Stimulated activated CD4-positive, alpha-beta T cell treated with anti-CD3 and anti-CD28 coated beads, Interleukin-12 subunit alpha, Interleukin-12 subunit beta, amount 100 ng/mL, for 24 hours (primary cell): ENCODE measurements at regions not wholly inside any gene's neighbourhood (a gene's known extent, or its start where the extent isn't known, plus 50 kb on each side); places are given as distances from the start of the nearest gene placed in this dataset.
A peak's percentile ranks its signal among the peaks of the same experiment; 100 is the strongest.
"Not testable (repeated sequence)": the region's sequence is repeated elsewhere in the genome, so short reads cannot be mapped to it uniquely, and the experiment has no call there.

ENCODE experiments used
- DNase-seq, 2 experiments: peaks; one replicate each; pipeline ENCODE4 v3.0.0-alpha.2; 2020; ENCODE audit warnings: low read depth in 2 of 2

DNA sequence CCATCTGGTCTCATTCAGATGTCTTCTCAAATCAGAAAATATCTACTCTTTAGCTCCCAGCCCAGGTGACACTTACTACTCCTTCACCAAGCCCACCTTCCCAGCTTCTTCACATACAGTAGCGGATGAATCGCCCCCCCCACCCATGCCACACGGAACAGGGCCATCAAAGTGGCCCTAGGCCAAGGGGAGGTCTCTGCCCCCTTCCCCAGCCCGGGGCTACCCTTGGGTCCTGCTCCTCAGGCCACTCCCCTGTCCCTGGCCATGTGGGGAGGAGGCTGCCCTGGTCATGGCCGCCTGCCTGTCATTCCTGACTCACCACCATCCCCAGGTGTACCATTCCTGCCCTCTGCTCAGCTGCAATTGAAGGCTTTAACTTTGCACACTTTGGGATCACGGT is 142.8 kb downstream of the NECTIN1 start:
- DNase-seq, result no peak

DNA sequence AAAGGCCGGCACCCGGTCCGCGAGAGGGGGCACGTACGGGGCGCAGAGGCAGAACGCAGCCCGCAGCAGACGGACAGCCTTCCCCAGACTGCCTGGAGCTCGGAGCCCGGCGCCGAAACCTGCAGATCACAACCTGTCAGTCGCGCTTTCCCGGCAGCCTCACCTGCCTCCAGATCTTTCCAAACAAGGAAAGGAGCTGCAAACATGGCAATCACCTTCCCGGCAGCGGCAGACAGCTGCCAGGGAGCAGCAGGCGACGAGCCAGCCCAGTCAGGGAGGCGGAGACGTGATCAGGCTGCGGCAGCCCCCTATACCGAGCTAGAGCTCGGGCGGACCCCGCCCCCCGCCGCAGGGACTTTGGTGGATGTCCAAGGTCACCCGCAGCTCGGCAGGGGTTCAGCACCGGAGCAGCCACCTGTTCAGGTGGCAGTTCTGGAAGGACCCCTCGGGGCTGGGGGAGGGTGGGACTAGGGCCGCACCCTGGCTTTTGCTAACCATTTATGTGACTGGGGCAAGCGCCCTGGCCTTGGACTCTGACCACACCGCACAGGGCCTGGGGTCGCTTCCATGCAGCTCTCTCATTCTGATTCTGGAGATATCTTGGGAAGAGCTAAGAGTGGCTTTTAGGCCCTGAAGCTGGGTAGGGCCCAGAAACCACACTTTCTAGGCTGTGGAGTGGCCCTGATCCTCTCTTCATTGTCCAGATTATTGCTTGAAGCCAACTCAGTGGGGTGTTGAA is 143.8 kb downstream of the NECTIN1 start:
- no peak for DNase-seq

DNA sequence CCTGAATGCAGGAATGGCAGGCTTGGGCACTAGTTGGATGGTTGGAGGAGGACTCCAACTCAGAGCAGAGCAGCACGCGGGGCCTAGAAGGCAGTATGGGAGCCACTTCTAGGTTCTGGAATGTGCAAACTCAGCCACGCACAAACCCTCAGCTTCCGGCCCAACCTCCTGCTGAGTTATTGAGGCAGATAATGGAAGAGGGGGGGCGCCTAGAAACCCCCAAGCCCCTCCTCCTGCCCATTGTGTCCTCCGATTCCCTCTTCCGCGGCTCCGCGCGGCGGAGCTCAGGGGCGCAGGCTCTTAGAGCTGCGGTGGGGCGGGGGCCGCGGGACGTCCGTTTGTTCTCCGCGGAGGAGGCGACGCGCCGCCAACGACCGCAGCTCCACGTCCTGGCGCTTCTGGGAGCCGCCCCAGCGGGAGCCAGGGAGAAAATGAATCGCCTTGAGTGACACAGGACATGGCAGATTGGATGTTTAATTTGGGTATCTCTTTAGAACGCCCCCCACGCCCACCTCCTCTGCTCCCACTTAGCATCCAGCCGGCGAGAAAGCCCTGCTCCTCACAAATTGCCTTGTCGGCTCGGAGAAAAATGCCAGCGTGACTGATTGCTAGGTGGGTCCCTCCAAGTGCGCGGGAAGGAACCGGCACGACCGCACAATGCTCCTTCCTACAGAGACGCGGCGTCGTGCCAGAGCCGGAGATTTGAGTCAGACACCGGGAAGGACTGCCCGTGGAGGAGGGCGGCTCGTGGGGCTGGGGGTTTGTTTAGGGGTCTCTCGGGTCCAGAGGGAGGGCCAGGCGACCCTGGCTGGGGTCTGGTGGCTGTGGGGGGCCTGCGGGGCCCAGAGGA is 144.6 kb downstream of the NECTIN1 start:
- peak in 1 of 2 experiments; percentile 5 for DNase-seq

DNA sequence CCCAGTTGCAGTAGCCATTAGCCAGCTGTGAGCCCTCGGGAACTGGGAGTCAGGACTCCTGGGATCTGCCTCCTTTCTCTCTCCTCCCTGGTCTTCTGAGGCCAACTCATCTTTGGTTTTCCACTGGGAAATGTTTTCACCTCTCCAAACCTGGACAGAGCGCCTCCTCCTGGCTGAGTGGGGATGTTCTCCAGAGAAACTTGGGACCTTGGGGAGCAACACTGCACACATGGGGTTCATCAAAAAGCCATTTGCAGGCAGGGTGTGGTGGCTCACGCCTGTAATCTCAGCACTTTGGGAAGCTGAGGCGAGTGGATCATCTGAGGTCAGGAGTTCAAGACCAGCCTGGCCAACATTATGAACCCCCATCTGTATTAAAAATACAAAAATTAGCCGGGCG is 145.4 kb downstream of the NECTIN1 start:
- DNase-seq, result no peak

DNA sequence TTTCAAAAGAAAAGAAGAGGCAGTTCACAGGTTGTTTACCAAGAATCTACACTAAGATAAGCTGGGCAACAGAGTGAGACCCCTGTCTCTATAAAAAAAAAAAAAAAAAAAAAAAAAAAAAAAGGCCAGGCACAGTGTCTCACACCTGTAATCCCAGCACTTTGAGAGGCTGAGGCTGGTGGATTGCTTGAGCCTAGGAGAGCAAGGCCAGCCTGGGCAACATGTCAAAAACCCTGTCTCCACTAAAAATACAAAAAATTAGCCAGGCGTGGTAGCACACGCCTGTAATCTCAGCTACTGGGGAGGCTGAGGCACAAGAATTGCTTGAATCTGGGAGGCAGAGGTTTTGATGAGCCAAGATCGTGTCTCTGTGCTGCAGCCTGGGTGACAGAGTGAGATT is 147.6 kb downstream of the NECTIN1 start:
- not testable (repeated sequence) for DNase-seq

DNA sequence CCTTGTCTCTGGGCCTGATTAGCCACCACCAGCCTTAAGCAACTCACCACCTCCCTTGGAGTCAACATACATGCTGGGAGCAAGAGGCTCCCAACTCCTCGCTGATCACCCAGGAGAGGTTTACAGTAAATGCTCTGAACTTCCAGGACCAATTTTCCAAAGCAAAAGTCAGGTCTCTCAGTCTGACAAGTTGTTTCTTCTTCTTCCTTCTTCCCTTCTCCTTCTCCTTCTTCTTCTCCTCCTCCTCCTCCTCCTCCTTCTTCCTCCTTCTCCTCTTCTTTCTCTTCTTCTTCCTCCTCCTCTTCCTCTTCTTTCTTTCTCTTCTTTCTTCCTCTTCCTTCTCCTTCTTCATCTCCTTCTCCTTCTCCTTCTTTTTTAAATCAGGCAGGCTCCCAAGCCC is 148.2 kb downstream of the NECTIN1 start:
- no peak for DNase-seq

DNA sequence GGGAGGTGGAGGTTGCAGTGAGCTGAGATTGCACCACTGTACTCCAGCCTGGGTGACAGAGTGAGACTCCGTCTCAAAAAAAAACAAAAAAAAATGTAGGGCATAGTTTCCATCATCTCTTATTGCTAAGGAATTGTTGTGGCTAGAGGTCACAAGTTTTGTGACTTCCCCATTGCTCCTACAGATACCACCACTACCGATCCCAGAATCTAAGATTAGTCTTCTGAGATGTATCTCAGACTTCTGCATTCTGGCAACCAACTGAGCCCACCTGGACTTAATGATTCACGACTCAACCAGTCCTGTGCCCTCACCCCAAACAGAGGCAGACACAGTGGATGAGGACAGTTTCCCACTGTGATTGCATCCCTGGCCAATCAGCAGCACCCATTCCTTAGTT is 148.9 kb downstream of the NECTIN1 start:
- no peak for DNase-seq

DNA sequence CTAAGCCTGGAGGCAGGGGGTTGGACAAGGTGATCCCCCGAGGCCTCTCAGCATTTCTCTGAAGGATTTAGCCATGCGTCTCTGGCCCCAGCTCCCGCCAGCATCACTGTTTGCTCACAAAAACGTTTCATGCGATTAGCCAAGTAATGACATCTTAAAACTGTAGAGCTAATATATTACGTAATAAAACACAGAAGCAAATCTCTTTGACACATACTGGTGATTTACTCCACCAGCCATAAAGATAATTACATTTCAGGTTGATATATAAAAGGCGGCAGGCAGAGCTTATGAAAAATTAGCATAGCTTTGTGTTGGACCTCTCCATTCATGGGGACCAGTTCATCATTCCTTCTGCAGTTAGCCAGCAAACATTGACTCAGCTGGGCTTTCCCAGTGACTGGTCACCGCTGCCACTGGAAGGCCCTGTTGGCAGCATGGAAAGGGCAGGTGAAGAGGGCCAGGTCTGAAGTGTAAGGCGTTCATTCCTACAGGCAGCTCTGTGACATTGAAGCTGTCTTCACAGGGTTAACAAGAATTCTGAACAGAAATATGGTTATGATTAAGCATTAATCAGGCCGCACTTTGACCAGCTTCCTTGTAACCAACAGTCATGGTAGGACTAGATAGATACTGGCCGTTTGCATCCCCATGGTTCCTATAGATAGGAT is 150.3 kb downstream of the NECTIN1 start:
- DNase-seq, result no peak

DNA sequence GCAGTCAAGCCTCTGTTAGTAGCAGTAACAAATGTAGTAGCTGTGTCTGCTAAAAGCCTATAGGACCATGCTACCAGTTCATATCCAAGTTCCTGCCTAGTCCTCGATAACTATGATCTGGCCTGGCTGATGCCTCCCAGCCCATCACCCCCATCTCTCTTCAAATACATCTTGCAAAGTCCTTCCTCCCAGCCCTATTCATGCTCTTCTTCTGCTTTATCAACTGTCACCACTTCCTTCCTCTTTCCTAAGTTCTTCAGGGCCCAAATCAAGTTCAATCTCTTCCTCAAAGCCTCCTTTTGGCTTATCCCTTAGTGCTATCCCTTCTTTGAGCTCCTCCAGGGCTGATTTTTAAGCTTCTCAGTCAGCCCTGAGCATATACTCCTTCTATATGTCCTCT is 150.9 kb upstream of the THY1 start:
- no peak for DNase-seq

DNA sequence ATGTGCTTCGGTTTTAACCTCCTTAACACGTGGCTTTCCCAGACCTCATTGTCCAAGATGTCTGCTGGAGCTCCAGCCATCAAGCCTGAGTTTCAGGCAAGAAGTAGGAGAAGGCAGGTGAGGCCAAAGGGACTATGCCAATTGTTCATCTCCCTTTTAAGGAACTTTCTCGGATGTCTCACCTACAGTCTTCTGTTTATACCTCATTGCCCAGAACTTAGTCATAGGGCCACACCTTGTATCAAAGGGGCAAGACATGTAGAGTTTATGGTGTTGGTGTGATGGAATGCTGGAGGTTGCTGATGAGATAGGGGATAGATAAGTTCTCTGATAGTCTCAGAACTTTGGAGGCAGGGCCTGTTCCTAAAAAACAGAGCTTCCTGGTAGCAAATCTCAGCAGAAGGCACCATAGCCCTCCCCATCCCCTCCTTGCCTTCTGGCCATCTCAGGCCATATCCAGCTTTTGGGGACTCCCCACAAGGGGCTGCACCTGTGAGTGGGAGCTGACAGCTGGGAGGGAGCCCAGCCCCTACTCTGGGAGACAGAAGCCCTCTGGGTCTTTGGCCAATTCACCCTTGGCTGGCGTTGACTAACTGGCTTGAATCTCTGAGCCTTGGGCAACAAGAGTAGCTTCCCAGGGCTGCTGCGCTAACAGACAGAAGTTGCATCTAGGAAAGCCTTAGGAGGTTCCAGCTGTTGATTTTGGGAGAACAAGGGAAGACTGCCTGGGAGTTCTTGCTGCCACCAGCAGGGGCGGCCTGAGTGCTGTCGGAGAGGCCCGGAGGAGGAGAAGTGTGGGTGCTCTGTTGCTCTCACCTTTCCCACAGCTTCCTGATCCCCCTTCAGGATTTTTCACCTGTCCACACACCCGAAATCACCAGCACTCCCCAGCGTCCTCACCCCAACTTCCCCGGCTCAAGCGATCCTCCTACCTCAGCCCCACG is 149.8 kb upstream of the THY1 start:
- DNase-seq, result no peak

DNA sequence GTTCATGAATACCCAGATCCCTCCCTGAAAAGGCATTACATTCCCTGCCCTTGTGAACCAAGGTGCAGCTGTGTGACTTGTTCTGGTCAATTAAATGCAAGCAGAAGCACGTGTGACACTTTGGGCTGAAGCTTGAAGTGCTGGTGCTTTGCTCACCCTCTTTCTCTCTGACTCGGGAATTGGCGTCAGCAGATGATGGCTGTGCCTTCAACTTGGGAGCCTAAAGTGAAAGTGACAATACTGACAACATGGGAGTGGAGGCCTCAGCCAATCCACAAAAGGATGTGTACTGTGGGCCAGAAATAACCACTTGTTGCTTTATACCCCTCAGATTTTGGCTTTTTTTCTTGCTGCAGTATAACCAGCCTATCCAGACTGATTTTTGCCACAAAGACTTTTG is 148.3 kb upstream of the THY1 start:
- no peak for DNase-seq

DNA sequence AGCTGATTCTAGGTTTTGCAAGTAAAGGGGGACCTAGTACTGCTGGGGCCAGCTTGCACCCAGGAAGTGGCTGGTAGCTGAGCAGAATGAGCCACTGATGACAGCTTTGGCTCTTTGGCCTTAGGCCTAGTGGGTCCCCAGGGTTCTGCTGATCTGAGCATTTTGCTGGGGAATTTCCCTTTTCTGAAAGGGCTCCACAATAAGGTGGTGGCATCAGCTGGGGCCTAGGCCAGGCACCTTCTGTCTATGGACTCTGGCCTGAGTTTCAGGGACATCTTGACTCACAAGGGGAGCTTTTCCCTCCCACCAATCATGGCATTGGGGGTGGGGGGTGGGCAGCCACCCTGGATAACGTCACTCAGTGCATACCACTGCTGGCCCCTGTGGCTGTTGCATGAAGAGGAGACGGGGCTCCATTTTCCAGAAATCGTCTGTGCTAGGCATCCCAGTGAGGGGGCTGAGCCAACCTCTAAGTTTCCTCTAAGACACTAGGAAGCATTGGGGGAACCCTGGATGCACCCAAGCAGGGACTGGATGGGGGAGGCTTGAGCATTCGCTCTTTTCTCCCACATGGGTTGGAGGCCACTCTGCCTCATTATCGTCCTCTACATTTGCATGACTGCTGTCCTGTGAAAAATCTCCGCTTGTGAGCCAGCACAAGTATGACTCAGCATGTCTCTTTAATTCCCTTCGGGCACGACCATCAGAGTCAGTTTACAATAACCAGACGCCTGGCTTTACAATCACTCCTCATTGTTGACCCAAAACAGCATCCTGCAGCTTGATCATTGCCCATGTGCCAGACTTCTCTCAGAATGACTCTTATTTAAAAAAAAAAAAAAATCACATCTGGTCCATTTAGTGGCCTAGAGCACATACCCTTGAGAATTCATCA is 145.0 kb upstream of the THY1 start:
- no peak for DNase-seq

DNA sequence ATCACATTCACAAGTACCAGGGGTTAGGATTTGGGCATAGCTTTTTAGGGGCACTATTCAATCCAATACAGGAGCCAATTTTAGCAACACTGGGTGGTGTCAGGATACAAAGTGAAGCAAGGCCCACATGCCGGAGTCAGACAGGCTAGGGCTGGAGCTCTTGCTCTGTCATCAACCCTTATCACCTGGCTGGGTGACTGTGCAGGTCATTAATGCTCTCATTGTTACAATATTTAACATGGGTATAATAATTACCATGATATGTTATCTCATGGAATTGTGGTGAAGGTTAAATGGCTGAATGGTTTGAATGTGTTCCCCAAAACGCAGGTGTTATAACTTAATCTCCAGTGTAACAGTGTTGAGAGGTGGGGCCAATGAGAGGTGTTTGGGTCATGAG is 143.3 kb upstream of the THY1 start:
- DNase-seq, result no peak

DNA sequence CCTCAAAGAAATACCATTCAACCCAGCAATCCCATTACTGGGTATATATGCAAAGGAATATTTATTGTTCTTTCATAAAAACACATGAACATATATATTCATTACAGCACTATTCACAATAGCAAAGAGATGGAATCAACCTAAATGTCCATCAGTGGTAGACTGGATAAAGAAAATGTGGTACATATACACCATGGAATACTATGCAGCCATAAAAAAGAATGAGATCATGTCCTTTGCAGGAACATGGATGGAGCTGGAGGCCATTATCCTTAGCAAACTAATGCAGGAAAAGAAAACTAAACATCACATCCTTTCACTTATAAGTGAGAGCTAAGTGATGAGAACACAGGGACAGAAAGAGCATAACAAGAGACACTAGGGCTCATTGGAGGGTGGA is 142.7 kb upstream of the THY1 start:
- not testable (repeated sequence) for DNase-seq

DNA sequence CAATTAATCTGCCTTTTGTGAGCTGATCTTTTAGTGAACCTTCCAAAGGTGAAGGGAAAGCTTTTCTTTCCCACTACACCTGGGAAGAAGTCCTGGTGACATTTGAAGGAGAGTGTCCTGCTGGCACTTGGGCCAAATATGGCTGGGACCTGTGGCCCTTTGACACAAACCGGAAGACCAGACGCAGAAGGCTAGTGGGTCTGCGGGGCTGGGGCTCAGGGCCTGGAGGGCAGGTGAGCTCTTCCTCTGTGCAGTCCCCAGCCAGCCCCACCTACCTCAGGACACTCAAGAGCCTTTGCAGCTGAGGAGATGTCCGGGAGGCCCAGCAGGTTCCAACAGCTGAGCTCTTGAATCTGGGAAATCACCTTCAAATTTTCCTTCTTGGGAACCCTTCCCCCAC is 138.0 kb upstream of the THY1 start:
- DNase-seq, result no peak

DNA sequence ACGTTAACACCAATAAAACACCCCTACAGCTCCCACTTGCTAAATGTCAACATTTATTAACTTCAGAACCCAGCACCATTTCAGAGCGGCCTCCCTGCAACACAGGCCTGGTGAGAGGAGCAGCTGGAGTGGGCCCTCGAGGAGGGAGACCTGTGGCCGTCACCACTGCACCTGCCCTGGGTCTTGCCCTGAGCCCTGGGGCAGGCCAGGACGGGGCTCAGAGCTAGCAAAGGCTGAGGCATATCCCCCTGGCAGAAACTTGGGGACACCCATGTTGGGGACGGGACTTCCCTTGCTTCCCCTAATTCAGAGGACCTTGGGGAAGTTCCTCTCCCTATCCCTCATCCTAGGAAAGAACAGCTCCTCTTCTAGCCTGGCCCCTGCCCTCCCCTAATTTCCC is 137.3 kb upstream of the THY1 start:
- no peak for DNase-seq

DNA sequence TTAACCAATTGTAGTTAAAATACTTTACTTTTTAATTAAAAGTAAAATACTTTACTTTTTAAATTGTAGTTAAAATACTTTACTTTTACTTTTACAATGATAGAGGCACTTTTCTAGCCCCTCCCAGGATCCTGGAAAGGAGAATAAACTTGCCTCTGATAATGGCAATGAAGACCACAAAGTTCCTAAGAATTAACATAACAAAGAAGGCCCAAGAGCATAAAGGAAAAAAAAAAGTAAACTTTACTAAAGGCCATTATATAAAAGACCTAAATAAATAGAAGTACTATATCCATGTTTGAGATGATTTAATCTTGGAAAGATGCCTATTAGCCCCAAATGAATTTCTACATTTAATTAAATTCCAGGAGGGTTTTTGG is 129.1 kb upstream of the THY1 start:
- DNase-seq, result no peak

DNA sequence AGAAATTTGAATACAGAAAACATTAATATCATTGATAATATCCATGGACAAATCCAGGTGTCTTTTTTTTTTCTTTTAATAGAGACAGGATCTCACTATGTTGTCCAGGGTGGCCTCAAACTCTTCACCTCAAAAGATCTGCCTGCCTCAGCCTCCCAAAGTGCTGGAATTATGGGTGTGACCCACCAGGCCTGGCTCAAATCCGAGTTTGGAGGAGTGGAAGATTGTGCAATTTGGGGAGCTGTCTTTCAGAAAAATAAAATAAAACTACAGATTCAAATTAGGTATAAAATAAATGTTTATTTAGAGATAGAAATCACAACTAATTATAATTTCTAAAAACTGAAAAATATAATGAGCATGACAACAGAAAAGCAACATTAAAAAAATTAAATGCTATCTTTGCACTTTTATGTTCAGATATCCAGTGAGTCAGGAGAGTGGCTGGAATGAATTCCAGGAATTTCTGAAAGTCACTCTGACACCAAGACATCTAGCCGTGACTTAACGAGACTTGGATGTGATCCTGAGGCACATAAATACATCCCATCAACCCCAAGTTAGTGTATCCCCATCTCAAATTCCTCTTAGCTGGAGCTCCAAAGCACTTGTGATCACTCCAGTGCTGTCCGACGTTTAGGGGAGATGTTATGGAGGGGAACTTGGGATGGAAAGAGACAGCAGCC is 128.6 kb upstream of the THY1 start:
- DNase-seq, result no peak

DNA sequence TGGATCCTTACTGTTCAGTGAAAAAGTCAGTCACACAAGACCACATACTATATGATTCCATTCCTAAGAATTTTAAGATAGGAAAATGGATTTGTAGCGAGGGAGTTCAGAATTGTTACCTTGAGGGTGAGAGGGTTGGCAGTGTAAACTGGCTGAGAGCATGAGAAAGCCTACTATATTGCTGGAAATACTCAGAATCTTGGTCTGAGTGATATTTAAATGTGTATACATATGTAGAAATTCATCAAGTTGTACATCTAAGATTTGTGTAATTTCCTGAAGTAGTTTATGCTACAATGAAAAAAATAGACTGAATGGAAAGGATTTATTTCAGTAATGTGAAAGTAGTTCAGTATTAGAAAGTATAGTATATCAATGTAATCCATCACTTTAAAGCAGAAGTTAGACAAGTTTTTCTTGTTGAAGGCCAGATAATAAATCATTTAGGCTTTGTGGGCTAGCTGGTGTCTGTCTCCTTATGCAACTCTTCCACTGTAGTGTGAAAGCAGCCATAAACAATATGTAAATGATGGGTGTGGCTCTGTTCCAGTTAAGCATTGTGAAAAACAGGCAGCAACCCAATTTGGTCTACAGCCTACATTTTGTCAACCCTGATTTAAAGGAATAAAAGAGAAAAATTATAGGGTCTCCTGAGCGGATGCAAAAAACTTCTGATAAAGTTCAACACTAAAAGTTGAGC is 127.2 kb upstream of the THY1 start:
- no peak for DNase-seq
